ENCODE measurements at regions not wholly inside any gene's neighbourhood (a gene's known extent, or its start where the extent isn't known, plus 50 kb on each side); places are given as distances from the start of the nearest gene placed in this dataset.
A peak's percentile ranks its signal among the peaks of the same experiment; 100 is the strongest.

DNA sequence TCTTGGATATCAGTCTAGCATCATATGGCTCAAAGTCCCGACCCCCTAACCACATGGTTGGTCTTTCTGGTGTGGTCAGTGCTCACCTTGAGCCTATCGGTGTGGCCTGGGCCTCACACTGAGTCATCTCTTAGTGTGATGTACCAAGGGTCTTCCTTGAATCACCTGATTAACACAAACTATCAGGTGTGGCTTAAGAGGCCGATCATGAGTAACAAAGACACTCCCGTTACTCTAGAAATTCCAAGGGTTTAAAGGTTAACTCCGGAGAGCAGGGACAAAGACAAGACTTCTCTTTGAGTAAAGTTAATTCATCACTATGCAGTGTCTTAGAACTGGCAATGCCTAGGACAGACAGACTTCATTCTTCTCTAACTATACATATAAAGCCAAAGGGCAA lies 52.3 kb upstream of the ARMC3 start:
- no peak for DNase-seq
- in situ Hi-C loops (cut with HindIII; ENCODE audit: low pct_ligation_motif_present, low sequenced_read_pairs): no loop called here
- TF ChIP-seq CTCF (IDR thresholded peaks at IDR 0.05; ENCODE audit: low read depth, low read length, missing control alignments): no peak
- no peak overlapping the region for H3K4me3 ChIP-seq (ENCODE audit: low read depth, low read length)
- H3K27me3 ChIP-seq (replicated peaks): no peaks in the 10 kb centered on the region
- H3K36me3 ChIP-seq (replicated peaks): no peaks in the 10 kb centered on the region
- no peak overlapping the region for H3K27ac ChIP-seq

GRCh38 chr10:22874189-22874854 lies 53.5 kb upstream of the ARMC3 start:
- Histone ChIP-seq H3K27ac (no peak overlapping the region), H3K4me3 (ENCODE audit: low read depth, low read length) (no peak overlapping the region), H3K27me3 (replicated peaks) (no peaks in the 10 kb centered on the region), H3K36me3 (replicated peaks) (no peaks in the 10 kb centered on the region)
- in situ Hi-C loops (cut with HindIII; ENCODE audit: low pct_ligation_motif_present, low sequenced_read_pairs): no loop called here
- no peak for DNase-seq
- no peak for TF ChIP-seq CTCF (IDR thresholded peaks at IDR 0.05; ENCODE audit: low read depth, low read length, missing control alignments)

- Histone ChIP-seq H3K27ac (no peak overlapping the region), H3K27me3 (replicated peaks) (no peaks in the 10 kb centered on the region), H3K36me3 (replicated peaks) (no peaks in the 10 kb centered on the region), H3K4me3 (ENCODE audit: low read depth, low read length) (no peak overlapping the region)
- DNase-seq: no peak
- TF ChIP-seq CTCF (IDR thresholded peaks at IDR 0.05; ENCODE audit: low read depth, low read length, missing control alignments): no peak
- in situ Hi-C loops (cut with HindIII; ENCODE audit: low pct_ligation_motif_present, low sequenced_read_pairs): no loop called here
These were observed 71.3 kb upstream of the ARMC3 start for GRCh38 chr10:22856444-22857074.

DNA sequence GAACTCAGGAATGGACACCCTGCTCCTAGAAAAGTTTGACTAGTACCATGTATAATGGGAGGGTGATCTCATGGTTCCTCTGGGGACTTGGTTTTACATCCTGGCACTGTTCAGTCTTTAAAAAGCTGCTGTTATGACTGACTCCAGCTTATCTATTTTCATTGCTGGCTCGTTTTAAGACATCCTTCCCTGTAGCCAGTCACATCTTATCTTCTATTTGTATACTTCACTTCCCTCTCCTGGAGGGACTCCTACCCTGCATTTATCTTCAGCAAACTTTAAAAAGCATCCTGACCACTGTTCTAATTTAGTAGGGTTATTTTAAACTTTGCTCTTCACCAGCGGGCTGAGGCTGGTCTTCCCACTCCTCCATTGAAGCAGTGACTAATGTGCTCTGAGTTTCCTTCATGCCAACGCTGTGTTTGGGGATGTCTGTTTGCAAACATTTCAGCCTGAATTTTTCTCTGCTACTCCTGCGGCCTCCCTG lies 72.9 kb upstream of the ARMC3 start:
- peak; percentile 66 for DNase-seq
- no peak overlapping the region for H3K27ac ChIP-seq
- in situ Hi-C loops (cut with HindIII; ENCODE audit: low pct_ligation_motif_present, low sequenced_read_pairs): no loop called here

DNA sequence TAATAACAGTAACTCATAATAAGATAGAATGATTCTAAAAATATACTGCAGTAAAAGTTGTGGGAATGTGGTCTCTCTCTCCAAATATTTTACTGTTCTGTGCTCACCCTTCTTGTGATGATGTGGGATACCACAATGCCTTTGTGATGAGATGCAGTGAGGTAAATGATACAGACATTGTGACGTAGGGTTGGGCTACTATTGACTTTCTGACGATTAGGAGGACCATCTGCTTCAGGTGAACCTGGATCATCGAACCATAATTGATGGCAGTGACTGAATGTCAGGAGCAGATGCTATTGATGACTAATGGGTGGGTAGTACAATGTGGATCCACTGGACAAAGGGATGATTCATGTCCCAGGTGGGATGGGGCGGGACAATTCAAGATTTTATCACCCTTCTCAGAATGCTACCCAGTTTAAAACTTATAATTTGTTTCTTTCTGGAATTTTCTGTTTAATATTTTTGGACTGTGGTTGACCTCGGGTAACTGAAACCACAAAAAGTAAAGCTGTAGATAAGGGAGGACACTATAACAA lies 73.9 kb upstream of the ARMC3 start:
- peak; percentile 20 for DNase-seq

More for the DNA sequence above, 72.9 kb upstream of the ARMC3 start:
- H3K4me3 ChIP-seq (ENCODE audit: low read depth, low read length): no peak overlapping the region
- peak; percentile 7 for TF ChIP-seq CTCF (IDR thresholded peaks at IDR 0.05; ENCODE audit: low read depth, low read length, missing control alignments)
- no peaks in the 10 kb centered on the region for H3K36me3 ChIP-seq (replicated peaks)
- H3K27me3 ChIP-seq (replicated peaks): no peaks in the 10 kb centered on the region

More for the DNA sequence above, 73.9 kb upstream of the ARMC3 start:
- no peaks in the 10 kb centered on the region for H3K27me3 ChIP-seq (replicated peaks)
- no peaks in the 10 kb centered on the region for H3K36me3 ChIP-seq (replicated peaks)
- no peak overlapping the region for H3K4me3 ChIP-seq (ENCODE audit: low read depth, low read length)
- H3K27ac ChIP-seq: no peak overlapping the region
- TF ChIP-seq CTCF (IDR thresholded peaks at IDR 0.05; ENCODE audit: low read depth, low read length, missing control alignments): no peak
- in situ Hi-C loops (cut with HindIII; ENCODE audit: low pct_ligation_motif_present, low sequenced_read_pairs): no loop called here

All from brain microvascular endothelial cell (primary cell).